ENCODE measurements at regions not wholly inside any gene's neighbourhood (a gene's known extent, or its start where the extent isn't known, plus 50 kb on each side); places are given as distances from the start of the nearest gene placed in this dataset.
"Not testable (repeated sequence)": the region's sequence is repeated elsewhere in the genome, so short reads cannot be mapped to it uniquely, and the experiment has no call there.

DNA sequence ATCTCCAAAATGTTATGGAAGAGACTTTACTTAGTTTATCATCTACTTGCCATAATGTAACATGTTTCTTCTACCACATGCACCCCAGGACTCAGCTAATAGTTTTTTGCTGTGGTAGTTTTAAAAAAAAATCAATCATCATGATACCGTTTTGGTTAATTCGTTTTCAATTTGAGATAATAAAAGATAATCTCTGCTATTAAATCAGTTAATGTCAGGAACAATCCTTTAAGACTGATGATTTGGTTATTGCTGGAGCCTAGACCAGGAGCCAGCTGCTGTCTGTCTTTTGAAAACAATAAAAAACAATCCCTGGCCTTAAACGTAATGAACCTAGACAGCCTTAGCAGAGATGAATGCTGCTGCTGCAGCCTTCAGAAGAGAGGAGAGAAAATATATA lies 403.7 kb downstream of the OXSM start:
- DNase-seq, result no peak

DNA sequence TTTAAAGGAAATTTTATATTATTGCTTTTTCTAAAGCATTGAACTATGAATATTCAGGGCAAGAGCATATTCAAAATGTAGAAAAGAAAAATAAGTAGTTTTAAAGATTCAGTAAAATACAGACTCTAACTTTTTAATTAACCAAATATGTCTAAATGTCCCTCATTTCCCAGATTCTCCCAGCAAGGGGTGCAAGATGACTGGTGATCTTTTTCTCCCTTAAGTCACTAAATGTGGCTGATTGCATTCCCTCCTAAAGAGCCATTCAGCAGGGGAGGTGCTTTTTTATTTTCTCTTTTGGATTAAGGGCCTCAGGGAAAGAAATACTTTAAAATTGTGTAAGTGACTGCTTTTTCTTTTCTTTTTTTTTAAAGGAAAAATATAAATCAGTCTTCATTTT lies 406.9 kb downstream of the OXSM start:
- no peak for DNase-seq

DNA sequence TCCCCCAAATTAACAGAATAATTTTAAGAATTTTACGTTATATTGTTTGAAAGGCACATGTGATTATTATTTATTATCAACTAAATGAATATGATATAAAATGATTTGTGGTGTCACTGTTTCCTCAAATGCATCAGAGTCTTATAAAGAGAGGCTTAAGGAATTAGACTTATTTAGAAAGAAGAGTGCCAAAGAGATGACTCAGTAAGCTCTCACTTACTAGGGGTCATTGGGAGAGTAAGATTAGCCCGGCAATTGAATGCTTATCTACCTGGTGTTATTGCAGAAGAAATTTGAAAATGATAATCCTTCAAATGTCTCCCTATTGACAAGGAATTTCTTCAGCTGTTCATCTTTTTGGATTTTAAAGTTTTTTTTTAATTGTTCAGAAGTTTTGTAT lies 408.7 kb downstream of the OXSM start:
- DNase-seq, result no peak

DNA sequence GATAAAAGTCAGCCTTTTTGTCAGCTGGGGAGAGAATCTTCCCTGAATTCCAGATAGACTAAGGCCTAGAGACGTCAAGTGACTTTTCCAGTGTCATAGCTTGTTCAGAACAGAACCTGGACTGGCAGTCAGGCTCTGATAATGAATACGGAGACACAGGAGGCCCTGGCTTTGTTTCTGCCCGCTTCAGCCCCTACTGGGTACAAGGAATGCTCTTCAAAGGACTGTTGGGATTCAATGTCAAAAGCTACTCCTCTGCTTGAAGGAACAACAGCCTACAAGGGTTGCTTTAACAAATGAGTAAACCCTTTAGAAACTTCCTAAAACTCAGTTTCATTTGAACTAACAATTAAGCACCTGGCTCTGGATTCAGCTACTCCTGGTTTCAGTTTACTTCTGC lies 412.3 kb downstream of the OXSM start:
- no peak for DNase-seq

DNA sequence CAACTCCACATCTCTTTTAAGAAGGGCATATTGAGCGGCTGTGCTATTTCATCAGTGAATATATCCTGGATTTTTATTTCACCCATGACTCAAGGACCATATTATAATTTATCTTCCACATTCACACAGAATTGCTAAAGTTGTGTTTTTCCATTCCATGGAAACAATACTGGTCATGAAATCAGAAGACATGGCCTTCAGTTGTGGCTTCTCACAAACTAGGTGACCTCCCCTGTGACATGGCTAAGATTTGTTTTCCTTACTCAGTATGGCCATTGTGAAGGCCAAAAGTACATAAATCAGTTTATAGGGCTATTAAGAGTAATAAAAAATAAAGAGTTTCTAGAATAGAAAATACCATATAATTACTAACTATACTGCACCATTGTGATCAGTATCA lies 415.6 kb downstream of the OXSM start:
- no peak for DNase-seq

DNA sequence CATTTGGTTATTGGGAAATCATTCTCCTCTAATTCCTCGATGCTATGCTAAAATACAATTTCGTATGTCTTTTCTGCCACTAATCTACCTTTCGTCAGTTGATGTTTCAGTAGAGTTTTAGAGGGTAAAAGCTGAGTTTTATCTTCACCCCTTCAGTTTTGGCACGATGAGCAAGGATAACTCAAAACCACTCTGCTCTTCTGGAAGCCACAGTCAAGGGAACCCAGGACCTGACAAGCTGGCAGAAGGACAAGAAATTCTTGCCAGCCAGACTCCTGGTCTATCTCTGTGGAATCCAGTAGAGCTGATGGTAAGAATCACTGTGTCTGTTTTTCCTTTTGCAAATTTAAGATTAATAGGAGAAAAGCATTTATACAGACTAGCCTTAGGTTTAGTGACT lies 414.4 kb upstream of the LRRC3B start:
- DNase-seq, result no peak

DNA sequence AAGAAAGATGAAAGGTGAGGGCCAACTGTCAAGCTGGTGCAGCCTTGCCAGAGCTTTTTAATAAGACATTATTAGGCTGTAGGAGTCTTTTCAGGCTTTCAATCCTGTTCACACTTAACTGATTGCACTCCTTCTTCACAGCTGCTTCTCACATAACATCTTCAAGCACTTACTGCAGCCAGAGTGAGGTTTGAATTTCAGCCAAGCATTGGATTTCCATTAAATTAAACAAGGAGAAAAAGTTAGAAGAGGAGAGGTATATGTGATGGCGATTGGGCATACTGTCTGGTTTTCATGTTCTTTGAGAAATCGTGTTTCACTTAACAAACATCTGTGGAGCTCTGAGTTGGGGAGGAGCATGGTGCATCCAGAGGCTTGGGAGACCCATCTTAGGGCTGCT lies 392.8 kb upstream of the LRRC3B start:
- DNase-seq, result no peak

DNA sequence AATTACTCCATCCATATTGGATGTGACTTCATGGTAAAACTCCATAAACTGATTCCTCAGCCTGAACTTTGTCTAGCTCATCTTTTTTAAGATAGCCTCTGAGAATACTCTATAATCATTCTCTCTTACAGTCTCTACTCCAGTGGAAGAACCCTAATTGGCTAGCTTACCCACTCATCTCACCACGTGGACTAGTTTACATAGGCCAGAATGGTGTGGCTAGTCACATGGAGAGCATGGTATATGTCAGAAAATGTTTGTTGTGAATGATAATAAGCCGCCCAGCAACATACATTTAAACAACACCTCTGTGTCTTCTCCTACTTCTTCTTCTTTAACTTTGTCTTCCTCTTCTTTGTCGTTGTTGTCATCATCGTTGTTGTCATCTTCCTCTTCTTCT lies 389.2 kb upstream of the LRRC3B start:
- no peak for DNase-seq

DNA sequence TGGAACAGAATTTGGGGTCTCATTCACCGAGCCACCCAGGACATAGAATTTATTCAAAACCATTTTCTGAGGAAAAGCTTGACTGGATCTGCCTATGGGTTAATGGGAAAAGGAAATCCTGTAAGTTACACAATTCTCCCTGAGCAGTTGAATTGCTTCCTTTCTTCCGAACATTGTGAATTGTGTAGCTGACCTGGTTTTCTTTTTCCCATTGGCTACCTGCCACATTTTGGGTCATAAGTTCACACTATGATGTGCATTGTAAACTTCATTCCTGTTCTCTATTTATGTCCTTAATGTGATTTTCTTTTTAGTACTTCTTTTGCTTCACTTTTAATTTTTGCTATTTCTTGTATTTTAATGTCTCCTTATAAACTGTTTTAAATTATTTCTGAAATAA lies 386.0 kb upstream of the LRRC3B start:
- no peak for DNase-seq

DNA sequence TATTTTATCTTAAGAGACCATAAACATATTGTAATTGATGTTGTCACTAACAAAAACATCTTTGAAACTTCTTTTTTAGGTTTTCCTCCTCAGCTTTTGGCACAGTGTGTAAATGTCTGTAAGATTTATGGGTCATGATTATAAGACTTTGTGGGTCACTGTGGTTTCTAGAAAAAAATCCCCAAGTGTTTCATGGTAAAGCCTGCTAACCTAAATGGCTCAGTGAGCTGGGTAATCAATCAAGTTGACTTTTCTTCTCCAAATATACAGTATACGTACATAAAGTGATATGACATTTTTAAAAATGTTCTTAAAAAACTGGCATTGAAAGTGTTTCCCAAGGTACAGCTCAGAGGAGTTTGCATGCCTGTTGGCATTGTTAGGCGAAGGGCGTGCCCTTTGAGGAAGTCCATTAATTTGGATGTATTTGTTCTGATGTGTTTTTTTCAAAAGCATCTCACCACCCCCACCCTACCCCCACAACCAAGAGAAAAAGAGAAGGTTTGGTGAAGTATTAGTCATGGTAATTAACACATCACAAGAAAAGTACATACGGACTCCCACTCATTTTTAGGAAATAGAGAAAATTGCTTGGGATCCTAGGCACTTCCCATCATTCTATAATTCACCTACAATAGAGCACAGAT lies 385.4 kb upstream of the LRRC3B start:
- no peak for DNase-seq

DNA sequence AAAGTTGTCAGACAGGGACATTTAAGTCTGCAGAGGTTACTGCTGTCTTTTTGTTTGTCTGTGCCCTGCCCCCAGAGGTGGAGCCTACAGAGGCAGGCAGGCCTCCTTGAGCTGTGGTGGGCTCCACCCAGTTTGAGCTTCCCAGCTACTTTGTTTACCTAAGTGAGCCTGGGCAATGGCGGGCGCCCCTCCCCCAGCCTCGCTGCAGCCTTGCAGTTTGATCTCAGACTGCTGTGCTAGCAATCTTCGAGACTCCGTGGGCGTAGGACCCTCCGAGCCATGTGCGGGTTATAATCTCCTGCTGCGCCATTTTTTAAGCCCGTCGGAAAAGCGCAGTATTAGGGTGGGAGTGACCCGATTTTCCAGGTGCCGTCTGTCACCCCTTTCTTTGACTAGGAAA lies 378.0 kb upstream of the LRRC3B start:
- not testable (repeated sequence) for DNase-seq

DNA sequence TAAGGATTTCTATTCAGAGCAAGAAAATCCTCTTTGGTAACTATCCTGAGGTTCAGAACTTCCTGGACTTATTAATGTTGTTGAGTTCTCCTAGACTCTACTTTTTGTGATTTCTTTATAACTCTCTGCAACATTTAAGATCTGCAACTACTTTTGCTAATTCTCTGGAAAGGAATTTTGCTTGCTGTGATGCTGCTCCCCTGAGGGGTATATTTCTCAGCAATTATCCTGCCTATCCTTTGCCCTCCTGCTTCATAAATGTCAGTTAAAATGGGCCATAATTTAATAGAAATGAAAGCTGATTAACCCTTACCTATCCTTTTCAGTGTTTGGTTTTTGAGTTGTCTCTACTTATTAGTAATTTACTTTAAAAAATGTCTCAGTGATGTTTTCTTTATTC lies 377.3 kb upstream of the LRRC3B start:
- DNase-seq, result no peak

DNA sequence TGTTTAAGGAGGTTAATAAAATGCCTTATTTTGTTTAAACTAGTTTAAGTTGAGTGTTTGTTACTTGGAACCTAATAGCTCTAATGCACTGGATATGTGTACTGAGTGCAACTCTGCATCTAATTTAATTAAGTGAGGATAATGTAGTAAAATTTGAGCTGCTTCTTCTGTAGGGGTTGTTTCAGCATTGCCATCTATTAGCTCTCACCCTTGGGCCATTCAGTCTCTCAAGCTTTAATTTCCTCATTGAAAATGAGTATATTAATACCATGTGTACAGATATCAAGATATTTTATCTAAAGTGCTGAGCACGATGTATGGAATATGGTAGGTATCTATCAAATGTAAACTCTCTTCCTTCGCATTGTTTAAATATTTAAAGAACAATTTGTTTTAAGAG lies 375.7 kb upstream of the LRRC3B start:
- no peak for DNase-seq

DNA sequence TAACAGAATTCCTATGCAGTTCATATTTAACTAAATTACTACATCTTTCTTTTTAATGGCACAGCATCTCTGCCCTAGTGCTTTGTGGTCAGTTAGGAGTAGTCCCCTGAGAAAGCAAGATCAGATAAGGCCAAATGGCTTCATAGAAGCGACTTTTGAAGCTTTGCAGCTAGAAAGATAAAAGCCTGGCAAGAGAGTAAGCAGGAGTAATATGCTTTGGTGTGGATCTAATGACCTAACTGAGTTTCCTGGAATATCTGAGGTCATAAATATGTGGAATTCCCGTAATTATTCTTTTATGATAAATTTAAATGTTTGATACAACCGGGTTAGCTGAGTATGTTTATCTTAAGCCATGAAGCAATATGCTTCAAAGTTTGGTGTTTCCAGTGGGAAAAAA lies 374.9 kb upstream of the LRRC3B start:
- no peak for DNase-seq

DNA sequence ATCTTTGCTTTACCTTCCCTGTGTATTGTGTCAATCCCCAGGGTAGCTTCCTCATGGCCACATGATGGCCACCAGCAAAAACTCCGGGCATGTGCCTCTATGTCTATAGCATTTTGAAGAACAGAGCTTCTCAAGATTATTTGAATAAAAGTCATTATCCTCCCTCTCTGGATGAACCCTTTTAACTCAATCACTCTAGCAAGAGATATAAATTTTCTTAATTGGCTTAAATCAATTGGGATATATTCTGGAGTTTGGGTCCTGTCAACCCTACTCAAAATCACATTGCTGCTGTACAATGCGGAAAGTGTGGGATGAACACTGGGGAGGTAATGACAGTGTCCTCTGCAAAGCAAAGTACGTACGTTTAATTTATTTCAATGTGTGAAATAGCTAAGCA lies 370.6 kb upstream of the LRRC3B start:
- DNase-seq, result no peak

DNA sequence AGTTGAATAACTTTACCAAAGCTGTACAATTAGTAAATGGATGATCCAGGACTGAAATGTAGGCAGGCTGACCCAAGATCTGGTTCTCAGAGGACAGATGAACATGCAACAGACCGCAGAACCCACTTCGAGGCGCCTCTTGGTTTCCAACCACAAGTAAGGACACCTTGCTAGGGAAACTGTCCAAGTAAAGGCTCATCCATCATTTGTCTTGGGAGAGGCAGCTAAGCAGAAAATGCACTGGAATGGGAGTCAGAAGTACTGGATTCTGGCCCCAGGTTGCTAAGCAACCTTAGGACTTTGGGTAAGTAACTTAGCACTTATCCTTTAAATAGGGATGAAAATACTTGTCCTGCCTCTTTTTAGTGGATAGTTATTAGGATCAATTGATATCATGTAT lies 366.3 kb upstream of the LRRC3B start:
- DNase-seq, result no peak

DNA sequence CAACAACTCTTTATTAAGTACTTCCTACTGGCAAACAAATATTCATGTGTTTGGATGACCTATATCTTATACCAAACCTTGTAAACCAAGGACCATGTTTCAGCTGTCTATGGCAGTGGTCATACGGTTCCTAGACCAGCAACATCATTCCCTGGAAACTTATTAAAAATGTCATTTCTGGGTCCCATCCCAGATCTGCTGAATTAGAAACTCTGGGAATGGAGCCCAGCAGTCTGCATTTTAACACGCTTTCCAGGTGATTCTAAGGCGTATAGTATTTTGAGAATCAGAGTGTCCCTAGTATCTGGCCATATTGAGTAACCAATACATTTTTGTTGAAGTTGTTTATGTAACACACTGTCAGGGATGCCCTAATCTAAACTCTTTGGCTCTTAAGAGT lies 363.4 kb upstream of the LRRC3B start:
- no peak for DNase-seq

DNA sequence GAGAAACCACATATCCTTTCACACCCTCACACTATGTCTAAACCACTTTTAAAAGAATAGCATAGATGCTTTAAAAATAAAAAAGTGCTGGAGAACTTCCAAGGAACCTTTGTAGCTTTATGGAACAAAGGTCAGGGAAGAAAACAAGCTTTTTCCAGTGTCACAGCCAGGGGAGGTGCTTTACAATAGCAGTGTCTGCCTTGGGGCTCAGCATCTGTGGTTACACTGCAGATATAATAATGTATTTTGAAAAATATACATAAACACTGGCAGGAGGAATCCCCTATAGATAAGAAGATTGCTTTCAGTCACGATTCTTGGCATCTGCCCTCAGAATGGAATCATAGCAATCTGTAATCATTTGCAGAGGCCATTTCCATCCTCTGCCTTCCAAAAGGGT lies 362.4 kb upstream of the LRRC3B start:
- no peak for DNase-seq

DNA sequence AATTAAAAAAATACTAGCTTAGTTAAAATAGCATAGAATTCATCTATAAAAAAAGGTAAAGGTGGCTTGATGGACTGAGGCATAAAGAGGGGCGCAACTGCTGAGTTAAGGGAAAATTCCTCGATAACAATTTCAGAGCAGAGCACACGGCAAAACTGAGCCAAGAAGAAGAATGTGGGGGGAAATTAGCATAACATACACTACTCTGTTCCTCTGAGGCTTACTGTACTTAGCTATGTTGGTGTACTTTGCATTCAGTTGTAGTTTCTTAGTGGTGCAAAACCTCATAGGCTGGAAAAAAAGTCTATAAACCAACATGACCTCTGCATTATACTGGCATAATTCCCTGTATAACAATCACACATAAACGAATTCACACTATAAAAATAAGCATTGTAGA lies 357.9 kb upstream of the LRRC3B start:
- no peak for DNase-seq

DNA sequence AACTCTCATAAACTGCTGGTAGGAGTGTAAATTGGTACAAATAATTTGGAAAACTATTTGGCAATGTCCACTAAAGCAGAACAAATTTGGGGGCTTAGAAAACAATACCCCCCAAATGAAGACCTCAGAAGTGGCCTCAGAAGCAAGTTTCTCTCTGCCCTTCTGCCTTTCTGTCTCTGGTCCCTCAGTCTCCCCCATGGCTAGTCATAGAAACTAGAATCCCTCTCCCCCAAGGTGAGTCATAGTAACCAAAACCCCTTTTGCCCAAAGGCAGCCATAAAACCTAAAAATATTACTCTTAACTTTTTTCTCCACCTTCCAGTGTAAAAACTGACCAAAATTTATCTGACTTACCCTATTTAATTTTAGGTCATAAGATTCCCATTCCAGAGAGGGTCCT lies 350.7 kb upstream of the LRRC3B start:
- DNase-seq, result no peak

DNA sequence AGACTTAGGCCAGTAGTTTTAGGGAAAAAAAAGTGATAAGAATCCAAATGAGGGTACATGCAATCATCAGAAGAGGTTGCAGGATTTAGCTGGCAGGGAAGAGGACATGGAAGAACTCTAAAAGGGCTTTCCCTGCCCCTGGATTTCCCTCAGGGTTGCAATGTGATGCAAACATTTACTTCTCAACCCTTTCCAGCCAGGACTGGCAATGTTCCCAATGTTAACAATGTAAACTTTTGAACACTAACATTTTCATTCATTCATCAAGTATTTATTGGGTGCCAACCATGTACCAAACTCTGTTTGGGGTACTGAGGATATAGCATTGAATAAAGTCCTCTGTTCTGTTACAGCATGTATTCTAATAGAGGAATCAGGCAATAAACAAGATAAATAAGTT lies 349.4 kb upstream of the LRRC3B start:
- no peak for DNase-seq

DNA sequence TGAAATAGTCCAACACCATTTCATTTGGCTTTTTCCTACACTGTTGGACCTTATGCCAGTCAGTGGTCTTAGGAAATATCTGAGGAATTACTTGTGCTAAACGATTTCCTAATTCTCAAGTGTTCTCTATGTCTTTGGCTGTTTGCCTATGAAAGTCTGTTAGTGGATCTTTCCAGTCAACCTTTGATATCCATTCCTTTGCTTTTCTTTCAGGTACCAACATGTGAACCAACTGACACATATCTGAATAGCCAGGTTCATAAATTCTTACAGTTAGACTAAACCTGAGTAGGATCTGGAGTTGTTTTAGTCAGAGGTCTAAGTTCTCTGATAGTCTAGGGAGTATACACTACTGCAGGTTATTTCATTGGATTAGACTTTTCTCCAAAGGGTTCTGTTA lies 343.5 kb upstream of the LRRC3B start:
- no peak for DNase-seq

DNA sequence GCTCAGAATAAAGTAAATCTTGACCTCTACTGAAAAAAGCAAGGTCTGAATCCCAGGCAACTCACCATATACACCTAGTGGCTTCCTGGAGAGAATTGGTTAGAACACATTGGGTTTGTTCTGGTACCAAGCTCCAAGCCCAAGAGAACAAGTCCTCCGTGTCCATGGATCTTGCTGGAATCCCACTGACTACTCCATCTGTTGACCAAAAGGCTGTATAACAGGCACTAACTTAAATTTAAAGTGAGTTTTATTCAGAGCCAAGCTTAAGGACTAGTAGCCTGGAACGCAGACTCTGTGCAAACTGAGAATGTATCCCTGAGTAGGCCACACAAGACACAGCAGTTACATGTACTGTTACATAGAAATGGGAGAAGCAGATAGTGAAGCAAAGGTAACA lies 342.1 kb upstream of the LRRC3B start:
- no peak for DNase-seq

DNA sequence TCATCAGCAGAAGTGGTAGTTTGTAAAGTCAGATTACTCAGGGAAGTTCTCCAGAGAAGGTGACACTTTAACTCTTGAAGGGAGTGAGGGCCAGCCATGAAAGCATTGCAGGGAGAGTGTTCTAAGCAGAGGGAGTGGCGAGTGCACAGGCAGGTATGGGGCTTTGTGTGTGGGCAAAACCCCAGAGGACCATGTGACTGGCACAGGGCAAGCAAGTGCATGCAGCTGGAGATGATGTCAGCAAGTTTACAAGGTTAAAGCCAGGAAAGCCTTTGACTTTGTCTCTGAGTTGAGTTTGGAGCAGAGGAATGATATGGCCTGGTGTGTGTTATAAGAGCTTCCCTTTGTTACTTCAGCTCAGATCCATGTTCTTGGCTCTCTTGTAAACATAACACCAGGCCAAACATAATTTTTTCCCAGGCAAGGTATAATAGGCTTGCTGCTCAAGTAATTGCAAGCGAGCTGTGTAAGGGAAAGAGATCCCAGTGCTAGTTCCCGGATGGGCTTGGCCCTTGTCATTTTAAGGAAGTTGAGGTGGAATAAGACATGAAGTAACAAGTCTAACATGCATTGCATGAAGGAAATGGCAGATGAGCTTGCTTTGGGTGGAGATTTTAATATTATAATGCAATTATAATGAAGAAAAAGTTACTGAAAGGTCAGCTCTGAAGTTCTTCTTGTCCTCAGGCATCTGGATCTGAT lies 341.1 kb upstream of the LRRC3B start:
- no peak for DNase-seq

DNA sequence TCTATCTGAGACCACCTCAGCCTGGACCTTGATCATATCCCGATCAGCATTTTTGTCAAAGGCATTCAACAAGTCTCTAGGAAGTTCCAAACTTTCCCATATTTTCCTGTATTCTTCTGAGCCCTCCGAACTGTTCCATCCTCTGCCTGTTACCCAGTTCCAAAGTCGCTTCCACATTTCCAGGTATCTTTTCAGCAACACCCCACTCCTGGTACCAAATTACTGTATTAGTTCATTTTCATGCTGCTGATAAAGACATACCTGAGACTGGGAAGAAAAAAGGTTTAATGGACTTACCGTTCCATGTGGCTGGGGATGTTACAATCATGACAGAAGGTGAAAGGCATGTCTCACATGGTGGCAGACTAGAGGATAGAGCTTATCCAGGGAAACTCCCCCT lies 338.1 kb upstream of the LRRC3B start:
- not testable (repeated sequence) for DNase-seq

Data from NCI-H748 treated with DMSO at 0.1 percent for 48 hours (cell line).